HG03103 (cell line): ENCODE measurements at regions not wholly inside any gene's neighbourhood (a gene's known extent, or its start where the extent isn't known, plus 50 kb on each side); places are given as distances from the start of the nearest gene placed in this dataset.
"Not testable (repeated sequence)": the region's sequence is repeated elsewhere in the genome, so short reads cannot be mapped to it uniquely, and the experiment has no call there.

Experiments used
- ATAC-seq: cut with Tn5 transposase; IDR thresholded peaks from one replicate; pipeline ENCODE4 v1.9.1; 2021; ENCODE audit warnings: low read depth; ENCODE audit not compliant: unreplicated experiment

DNA sequence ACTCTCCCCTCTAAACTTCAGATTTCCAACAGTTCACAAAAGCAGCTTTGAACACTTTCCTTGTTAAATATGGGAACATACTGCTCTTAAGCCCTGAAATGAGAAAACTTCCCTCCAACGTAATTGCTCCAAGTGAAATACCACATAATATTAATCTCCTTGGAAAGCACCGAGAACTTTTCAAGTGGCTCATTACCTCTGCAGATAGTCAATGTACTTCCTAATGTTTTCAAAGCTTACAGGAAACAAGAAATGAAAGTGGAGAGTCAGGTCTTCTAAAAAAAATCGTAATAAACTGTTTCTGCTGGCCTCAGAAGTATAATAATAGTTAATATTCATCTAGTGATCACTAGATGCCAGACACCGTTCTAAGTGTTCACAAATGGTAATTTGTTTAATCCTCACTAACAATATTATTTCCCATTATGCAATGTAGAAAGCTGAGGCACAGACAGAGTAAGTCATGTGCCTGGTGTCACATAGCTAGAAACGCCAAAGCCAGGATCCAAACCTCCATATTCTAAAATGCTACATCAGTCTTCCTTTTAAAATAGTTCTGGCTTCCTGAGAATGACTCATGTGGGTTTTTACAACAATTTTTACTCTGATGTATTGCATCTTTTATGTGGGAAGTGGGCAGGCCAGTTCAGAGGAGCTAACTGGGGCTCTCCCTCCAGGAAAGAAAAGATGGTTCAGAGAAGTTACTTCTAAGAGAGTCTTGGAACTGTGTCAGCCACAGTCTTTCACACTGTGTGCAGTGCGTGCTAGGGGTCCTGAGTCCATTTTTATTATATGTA lies 177.2 kb downstream of the PLPPR4 start:
- no peak for ATAC-seq

DNA sequence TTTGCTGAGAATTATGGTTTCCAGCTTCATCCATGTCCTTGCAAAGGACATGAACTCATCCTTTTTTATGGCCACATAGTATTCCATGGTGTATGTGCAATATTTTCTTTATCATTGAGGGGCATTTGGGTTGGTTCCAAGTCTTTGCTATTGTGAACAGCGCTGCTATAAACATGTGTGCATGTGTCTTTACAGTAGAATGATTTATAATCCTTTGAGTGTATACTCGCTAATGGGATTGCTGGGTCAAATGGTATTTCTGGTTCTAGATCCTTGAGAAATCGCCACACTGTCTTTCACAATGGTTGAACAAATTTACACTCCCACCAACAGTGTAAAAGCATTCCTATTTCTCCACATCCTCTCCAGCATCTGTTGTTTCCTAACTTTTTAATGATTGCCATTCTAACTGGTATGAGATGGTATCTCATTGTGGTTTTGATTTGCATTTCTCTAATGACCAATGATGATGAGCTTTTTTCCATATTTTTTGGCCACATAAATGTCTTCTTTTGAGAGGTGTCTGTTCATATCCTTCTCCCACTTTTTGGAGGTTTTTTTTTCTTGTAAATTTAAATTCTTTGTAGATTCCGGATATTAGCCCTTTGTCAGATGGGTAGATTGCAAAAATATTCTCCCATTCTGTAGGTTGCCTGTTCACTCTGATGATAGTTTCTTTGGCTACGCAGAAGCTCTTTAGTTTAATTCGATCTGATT lies 180.1 kb downstream of the PLPPR4 start:
- not testable (repeated sequence) for ATAC-seq

DNA sequence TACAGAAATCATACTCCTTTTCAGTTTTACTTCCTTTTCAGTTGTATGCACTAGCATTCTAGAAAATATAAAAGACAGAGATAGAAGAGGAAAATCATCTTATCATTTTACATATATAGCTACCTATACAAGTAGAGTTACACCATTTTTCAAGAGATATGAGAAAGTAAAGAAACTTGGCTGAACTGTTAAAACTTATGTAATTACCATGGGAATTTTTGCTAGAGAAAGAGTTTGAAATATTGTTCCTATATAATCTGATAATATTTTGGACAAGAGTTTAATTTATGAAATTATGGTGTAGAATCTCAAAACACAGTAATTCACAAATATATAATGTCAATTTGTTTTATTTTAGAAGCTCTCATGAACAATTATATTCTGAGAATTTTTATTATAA lies 180.8 kb downstream of the PLPPR4 start:
- no peak for ATAC-seq

DNA sequence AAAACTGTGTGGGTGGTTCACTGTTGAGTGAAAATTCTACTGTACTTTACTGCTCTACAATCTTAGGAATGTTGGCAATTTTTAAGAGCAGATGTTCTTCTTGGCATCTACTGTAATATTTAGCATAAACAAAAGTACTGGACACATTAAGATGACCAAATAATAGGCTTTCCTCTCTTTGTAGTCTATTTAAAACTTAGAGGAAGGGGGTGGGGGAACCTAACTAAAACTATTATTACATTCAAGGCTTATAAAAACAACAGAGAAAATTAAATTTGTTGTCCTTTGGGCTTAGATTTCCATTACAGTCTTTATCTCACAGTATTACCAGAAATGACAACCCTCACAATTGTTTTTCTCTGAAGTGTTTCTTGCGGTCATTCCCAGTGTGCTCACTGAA lies 181.2 kb downstream of the PLPPR4 start:
- ATAC-seq: no peak

DNA sequence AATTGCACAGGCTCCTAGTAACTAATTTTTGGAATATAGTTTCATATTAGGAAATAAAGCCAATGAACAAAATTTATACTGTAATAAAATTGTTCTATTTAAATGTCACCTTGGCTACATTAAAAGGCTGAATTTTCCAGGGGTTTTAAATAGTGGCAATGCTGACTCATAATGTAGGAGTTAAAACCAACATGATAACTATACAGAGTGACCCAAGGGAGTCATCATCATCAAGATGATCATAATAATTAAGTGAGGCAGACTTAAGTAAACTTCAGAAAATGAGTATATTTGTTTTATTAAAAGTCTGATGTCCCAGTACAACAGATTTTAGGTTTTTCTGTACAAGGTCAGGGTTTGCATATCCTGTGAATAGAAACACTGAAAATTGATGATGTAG lies 183.4 kb downstream of the PLPPR4 start:
- no peak for ATAC-seq

DNA sequence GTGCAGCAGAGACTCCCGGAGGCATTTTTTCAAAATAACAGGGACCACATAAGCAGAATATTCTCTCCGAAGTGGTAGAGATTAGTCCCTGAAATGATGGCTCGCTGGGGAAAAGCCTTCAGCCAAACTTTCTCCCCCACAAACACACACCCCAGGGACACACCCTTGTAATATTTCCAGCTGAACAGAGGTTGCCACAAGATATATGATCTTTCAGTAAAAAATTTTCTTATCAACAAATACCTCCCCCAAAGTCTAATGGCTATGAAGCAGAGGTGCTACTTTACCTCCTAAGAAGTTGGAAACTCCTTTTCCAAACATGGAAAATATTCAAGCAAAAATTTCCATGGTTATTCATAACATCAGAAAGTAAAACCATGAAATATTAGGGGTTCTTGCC lies 190.2 kb upstream of the PALMD start:
- no peak for ATAC-seq

DNA sequence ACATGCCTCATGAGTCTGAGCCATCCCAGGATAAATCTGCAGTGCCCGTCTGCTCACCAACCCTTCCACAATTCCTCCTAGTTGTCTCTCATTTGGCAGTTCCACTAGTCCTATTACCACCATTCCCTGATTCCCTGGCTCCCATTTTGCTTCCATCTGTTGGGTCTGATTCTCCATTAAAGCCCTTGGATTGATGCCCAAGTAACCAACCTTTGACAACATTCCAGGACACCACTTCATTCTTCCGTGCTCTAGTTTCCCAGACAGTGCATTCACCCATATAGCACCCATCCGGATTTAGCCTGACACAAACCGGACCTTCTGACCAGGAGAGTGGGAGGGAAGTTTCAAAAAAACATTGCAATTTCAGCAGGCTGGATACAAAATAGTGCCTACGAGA lies 189.4 kb upstream of the PALMD start:
- no peak for ATAC-seq

DNA sequence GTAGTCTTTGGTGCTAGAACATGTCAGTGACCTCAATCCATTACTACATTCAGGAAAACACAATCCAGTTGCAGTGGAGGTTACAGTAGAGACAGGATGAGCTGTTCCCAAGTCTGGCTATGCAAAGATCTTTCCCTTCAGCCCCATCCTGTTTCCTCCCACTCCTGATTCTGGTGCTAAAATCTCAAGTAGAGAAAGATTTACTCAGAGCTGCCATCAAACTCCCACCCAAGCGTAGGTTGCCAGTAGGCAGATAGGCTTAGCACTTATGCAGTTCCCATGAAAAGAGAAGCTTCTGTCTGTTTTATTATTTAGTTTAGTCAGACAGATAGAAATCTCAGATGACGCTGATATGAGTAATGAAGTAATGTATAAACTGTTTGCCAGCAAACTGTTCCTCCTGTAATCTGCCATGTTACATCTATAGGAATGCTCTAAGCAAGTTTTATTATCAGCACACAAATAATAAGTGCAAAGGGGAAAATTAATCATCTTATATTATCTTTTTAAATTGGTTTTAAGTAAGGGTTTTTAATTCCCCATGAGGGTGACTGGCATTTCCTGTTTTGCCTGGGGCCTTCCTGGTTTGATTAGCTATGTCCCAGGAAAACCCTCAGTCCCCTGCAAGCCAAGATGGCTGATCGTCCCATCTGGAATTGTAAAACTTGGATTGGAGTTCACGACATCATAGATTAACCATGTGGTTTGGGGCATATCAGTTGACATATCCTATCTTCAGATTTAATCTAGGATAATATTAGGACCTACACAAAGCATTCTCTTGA lies 188.3 kb upstream of the PALMD start:
- ATAC-seq: no peak

DNA sequence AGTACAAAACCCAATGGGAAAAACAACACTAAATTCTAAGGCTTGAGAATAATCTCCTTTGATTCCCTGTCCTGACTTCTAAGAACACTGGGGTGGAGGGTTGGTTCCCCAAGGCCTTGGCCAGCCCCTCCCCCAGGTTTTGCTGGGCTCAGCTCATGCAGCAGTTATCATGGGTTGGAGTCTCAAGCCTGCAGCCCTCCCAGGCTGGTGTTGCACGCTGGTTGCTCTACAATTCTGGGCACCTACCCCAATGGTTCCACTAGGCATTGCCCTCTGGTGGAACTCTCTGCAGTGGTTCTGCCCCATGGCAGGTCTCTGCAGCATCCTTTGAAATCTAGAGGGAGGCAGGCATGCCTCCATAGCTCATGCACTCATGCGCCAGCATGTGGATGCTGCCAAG lies 184.4 kb upstream of the PALMD start:
- no peak for ATAC-seq

DNA sequence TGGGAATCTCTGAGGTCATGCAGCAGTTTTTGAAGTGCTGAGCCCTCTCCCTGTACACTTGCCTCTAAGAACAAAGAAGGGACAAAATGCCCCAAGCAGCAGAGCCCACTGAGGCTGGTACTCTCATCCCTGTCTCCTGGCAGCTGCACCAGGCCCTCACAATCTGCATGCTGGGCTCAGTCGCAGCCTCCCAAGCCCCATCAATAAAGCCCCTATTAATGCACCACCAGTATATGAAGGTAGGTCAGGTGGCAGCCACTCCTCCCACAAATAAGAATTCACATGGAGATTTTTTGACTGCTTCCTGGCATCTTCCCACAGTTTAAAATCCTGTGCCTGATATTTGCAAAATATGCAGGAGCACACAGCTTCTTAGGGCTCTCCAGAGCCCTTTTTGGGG lies 181.2 kb upstream of the PALMD start:
- no peak for ATAC-seq

DNA sequence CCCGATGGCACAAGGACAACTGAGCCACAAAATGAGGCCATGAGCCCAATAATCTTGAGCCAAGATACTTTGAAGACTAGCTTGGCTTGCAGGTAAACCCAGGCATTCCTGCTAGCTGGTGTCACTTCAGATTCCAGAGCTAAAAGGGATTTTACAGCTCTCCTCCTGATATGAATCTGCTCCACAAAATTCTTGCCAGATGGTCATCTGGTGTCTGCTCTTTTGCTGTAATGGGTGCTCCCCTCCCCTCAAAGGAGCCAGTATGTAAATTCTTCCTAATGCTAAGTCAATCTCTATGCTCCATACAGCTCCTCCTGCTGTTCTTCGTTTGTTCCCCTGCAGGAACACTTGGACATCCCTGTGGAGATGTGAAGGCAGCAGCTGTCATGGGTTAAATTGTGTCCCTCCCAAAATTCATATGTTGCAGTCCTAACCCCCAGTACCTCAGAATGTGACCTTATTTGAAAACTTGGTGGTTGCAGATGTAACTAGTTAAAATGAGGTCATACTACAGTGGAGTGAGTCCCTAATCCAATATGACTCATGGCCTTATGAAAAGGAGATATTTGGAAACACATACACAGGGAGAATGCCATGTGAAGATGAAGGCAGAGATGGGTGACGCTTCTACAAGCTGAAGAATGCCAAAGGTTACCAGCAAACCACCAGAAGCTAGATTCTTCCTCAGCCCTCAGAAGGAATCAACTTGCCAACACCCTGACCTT lies 180.6 kb upstream of the PALMD start:
- no peak for ATAC-seq

DNA sequence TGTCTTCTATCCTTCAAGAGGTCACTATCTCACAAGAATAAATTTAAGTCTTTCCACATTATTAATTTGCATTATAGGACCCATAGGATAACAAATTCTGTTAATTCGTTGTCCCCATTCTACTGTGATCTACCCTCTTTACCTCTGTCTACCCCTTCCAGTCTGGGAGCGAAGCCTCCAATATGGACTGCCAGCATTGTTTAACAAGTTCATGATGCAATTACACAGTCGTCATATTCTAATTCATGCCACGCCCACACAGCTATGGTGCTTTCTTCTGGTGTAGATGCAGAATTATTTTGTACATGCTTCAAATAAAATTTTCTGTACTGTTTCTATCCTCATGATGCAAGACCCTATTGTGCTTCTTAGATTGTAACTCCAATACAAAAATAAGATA lies 178.3 kb upstream of the PALMD start:
- no peak for ATAC-seq

DNA sequence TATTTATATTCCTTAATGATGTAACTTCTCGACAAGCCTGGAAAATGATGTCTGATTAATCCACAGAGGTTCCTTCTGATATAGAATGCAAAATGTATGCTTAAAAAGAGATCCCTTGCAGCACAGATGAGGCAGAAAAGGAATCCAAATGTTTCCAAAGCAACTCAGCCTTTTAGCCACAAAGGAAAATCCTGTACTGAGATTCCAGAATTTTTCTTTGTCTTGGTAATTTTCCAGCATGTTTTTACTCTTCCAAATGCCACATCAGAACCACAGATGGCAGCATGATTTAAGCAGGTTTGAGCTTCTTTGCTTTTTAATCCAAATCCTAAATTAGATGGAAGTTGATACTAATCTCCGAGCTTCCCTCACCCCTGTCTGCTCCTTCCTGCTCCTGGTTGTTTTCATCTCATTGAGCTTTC lies 176.4 kb upstream of the PALMD start:
- no peak for ATAC-seq

DNA sequence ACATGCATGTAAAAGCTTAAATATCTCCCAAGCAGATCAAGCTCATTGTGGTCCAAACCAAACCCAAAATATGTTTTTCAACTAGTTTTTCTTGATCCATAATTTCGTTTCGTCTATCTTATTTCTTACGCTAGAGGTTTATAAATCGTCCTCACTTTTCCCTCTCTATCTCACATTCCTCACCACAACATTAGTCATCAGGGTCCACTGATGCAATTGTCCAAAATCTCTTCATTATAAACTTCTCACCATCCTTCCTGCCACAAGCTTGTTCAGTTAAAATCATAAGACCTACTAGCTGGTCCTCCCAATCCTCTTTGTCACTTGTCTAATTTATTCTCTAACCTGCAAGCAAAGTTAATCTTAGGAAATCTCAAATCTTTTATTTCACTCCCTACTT lies 173.0 kb upstream of the PALMD start:
- ATAC-seq: no peak

DNA sequence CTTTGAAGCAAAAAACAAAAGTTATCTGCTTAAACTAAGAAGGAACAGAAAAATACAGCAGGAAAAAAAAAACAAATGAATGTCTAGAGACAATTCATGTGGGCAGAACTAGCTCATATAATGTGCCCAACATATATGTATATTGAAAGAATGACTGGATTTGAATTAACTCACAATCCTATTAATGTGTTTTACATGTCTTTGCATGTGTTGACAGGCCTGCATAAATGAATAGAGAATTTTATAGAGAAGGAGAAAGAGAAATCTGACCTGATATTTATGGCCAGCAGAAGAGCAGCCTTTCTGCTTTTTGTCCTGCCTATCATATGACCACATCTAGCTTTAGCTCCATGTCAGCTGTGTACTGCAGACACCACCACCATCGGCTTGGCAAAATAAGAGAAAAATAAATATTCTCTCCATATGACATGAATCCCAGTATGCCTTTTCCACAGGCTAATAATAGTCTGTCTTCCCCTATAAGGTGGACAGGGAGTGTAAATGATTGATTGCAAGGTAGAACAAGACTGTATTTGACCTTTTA lies 171.5 kb upstream of the PALMD start:
- no peak for ATAC-seq

DNA sequence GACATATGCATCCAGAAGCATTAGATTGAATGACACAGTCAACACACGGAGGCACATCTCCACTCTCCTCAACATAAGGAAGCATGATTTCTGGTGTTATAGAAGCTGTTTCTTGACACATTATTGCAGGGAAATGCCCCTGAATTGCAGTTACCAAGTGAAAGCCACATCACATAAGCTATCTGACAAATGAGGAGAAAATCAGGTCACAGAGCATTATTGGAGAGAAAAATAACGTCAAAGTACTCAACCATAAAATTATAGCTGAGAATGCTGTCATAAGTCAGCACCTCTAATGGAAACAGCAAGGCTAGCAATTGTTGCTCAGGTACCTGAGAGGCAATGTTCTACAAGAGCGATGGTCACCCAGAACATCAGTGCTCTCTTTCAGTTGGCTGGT lies 169.9 kb upstream of the PALMD start:
- ATAC-seq: no peak

DNA sequence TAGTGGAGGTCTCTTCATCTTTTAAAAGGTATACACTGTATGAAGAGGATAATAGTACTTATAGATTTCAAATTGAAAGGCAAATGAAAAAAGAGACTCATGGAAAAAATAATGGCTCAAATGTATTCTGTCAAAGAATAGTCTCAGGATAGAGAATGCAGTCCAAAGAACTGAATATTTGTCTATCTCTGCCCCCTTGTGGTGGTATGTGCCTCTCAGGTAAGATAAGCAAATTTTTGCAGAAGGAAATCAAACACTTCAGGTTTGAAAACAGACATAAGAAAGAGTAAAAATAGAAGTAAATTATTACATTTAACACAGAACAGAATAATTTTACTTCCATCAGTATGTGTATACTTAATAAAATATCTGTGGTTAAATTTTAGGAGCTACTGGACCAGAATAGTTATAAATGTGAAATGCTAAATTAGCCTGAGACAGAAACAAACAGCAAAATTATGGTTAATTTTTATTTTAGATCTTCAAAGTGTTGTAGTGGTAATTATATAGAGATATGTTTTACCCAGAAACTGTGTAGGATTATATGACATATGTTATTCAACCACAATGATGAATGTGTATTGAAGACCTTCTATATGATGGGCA lies 164.4 kb upstream of the PALMD start:
- ATAC-seq: peak; percentile 71

DNA sequence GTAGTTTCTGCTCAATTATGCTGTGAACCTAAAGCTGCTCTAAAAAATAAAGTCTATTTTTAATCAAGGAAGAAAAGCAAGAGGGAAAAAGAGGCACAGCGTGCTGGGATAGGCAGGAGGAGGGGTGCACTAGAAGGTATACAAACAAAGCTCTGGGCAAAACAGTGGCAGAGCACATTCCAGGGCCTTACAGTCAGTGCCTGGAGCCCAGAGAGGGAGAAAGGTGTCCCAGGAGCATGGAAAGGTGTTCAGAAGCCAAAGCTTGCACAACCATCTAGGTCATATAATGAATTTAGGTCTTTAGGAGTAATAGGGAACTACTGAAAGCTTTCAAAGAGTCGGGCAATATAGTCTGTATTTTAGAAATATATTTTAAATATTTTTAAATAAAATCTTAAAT lies 163.6 kb upstream of the PALMD start:
- no peak for ATAC-seq

DNA sequence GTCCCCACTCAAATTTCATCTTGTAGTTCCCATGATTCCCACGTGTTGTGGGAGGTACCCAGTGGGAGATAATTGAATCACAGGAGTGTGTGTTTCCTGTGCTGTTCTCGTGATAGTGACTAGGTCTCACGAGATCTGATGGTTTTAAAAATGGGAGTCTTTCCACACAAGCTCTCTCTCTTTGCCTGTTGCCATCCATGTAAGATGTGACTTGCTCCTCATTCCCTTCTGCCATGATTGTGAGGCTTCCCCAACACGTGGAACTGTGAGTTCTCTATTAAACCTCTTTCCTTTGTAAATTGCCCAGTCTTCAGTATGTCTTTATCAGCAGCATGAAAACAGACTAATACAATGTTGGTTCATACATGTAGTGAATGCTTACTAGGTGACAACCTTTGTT lies 163.2 kb upstream of the PALMD start:
- ATAC-seq: no peak

DNA sequence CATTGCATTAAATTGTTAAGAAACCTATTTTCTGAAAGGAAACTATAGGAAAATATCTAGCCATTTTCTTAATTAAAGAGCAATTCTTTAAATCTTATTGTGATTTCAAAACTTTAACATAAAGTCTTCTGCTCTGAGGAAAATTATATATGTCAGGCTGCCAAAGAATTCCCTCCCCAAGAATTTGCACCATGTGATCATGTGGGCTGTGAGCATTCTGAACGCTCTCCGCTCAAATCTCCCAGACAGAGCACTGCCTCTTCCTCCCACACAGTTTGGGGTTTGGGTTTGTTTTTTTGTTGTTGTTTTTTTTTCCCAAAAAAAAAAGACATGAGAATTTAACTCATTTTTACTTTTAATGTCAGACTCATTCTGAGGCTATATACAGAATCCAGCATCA lies 155.9 kb upstream of the PALMD start:
- ATAC-seq: no peak
